HG03025 (cell line): ENCODE measurements at regions not wholly inside any gene's neighbourhood (a gene's known extent, or its start where the extent isn't known, plus 50 kb on each side); places are given as distances from the start of the nearest gene placed in this dataset.
"Not testable (repeated sequence)": the region's sequence is repeated elsewhere in the genome, so short reads cannot be mapped to it uniquely, and the experiment has no call there.

Source experiments
- ATAC-seq: cut with Tn5 transposase; IDR thresholded peaks from one replicate; pipeline ENCODE4 v1.9.1; 2021; ENCODE audit warnings: mild to moderate bottlenecking, moderate library complexity; ENCODE audit not compliant: unreplicated experiment, low FRiP score

GRCh38 chr7:16933296-16934279 is 51.8 kb upstream of the AGR3 start:
- ATAC-seq = no peak

GRCh38 chr7:16934722-16935340 is 53.0 kb upstream of the AGR3 start:
- ATAC-seq = no peak

DNA sequence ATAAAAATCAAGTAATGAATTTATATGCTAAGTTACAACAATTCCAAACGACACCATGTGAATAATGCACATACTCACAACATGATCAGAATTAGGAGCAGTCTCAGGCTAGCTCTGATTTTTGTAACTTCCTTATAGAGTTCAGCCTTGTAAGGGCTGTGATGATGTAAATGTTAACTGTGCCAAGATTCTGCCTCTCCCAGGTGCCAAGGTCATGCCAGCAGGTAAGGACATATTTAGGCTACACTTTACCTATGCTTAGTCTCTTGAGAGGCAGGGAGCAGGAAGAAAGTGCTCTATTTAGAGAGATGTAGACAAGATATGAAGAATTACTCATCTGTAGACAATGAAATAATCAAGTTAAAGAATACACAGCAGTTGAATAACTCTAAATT is 53.6 kb upstream of the AGR3 start:
- no peak for ATAC-seq

DNA sequence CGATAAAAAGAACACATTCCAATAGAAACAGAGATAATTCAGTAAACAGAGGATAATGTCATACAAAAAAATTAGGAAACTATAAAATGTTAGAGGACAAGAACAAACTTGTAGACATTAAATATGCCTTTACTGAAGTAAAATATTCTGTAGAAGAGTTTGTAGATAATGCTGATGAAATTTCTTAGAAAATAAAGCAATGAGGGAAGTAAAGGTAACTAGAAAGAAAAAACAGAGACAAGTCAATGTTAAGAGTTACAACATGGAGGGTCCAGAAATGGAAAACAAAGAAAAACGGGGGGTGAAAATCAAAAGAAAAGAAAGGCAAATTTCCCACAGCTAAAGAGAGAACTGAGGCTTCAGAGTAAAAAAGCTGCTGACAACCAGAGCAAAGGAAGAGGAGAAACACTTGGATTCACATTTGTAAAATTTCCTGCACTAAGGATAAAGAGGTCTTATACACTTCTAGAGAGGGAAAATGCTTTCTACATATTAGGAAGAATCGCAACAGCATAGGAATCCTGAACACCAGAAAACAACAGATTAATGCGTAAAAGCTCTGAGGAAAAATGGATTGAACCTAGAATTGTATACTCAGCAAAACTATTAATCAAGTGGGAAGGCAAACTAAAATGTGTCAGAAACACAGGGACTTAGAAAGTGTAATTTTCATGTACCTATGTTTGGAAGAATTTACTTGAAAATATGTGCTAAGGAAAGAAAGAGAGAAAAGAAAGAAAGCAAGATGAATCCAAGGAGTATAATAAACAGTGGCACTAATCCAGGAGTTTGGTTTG is 55.0 kb upstream of the AGR3 start:
- ATAC-seq = no peak

- no peak for ATAC-seq
Measured at GRCh38 chr7:16939161-16939560, 57.4 kb upstream of the AGR3 start.

DNA sequence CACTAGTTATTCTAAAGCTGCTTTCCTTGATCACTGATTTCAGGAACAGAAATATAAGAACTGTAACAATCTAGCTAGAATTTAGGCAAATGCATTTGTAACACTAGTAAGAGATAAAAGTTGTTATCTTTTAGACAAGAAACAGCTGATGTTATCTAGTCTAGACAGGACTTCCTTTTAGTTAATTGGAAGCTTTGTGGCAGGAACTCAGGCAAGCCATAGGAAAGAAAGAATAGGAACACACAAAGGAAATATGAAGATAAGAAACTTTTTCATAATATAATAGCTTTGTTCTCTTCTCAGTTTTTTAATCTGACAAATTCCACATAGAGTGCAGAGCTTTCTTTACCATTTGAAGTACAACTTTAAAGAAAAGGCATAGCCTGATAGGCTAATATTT is 59.0 kb upstream of the AGR3 start:
- ATAC-seq = no peak

GRCh38 chr7:16942929-16943509 is 61.2 kb upstream of the AGR3 start:
- ATAC-seq = no peak

DNA sequence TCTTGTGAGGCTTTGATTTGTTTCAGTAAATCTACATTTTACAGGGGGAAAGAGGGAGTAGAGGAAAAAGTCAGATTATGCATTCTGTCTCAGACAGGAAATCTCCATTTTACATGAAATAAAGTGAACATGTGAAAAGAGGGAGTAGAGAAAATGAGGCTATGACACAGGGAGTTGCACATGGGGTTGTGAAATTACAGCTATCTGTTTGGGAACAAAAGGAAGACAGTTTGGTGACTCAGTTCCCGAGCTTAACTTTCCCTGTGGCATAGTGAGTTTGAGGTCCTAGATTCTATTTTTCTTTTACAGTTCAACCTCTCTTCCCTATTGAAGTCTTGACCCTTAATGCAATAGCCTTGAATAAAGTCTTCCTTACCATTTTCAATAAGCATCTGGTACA is 63.2 kb upstream of the AGR3 start:
- ATAC-seq = no peak

DNA sequence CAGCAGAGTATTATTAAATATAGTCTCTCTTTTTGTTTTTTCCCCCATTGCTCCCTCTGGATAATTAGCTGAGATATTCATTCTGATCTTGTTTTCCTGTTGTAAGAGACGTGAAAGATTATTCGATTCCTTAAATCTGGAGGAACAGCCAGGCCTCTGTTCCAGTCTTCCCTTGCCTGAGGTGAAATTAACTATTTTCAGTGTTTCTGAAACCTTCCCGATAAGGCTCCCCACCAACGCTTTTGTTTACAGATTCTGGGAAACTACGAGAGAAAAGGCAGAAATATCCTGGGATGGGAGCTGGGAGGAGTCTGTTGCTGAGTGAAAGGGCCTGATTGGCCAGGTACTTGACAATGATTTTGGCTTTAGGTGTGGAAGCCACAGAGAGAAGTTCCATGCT is 63.6 kb upstream of the AGR3 start:
- ATAC-seq = no peak

DNA sequence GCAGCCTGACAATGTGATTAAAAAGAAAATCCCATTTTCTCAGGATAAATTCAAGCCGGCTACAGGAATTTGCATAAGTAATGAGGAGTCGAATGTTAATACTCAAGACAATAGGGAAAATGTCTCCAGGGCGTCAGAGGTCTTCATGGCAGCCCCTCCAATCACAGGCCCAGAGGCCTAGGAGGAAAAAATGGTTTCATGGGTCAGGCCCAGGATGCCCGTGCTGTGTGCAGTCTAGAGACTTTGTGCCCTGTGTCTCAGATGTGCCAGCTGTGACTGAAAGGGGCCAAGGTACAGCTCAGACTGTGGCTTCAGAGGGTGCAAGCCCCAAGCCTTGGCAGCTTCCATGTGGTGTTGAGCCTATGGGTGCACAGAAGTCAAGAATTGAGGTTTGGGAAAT is 66.3 kb upstream of the AGR3 start:
- ATAC-seq = not testable (repeated sequence)

GRCh38 chr7:16951483-16952080 is 69.8 kb upstream of the AGR3 start:
- ATAC-seq = no peak

- no peak for ATAC-seq
Measured at GRCh38 chr7:16954321-16954720, 72.5 kb upstream of the AGR3 start.

- no peak for ATAC-seq
Measured at GRCh38 chr7:16958724-16959123, 76.9 kb upstream of the AGR3 start.

GRCh38 chr7:16960337-16960965 is 78.7 kb upstream of the AGR3 start:
- ATAC-seq = no peak

GRCh38 chr7:16961641-16962040 is 79.9 kb upstream of the AGR3 start:
- ATAC-seq = no peak

DNA sequence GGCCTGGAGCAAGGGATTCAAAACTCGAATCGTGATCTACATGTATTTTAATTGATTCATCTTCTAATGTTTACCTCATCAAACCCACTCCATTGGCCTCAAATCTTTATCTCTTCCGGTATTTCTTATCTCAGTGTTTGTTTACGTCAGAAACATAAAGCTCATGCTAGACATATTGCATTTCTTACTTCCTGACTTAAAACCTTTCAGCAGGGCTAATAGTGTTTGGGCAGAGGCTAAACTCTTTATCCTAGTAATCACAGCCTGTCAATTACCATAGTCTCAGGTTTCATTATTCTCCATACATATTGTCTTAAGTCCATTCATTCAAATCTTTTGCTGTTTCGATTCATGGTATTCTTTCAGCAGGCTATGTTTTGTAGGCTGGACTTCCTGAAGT is 81.3 kb upstream of the AGR3 start:
- ATAC-seq = no peak

DNA sequence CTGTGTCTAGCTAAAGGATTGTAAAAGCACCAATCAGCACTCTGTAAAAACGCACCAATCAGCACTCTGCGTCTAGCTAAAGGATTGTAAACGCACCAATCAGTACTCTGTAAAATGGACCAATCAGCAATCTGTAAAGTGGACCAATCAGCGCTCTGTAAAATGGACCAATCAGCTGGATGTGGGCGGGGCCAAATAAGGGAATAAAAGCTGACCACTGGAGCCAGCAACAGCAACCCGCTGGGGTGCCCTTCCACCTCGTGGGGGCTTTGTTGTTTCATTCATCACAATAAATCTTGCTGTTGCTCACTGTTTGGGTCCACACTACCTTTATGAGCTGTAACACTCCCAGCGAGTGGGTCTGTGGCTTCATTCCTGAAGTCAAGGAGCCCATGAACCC is 83.9 kb upstream of the AGR3 start:
- not testable (repeated sequence) for ATAC-seq

DNA sequence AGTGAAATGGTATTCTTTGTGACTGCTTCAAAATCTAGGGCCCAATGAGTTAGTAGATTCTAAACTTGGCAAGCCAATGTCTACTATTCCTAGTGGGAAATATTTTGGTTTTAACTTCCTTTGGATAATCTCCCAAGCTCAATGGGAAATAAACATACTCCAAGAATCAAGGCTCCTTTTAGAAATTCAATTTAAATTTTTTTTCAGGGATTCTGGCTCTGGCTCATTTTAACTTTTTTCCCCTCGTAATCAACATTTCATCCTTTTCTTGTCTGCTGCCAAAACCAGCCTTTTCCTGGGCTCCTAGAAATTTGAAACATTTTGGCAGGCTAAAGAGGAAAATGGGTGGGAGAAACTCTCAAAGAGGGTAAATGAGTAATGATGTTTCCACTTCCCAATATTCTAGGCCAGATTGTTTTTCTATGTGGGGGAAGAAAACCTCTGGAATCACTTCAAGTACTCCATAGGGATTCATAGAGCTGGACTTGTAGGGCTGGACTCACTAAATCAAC is 85.6 kb upstream of the AGR3 start:
- ATAC-seq = no peak

GRCh38 chr7:16970732-16971482 is 89.1 kb upstream of the AGR3 start:
- ATAC-seq = no peak
